A673 (cell line): ENCODE measurements at regions not wholly inside any gene's neighbourhood (a gene's known extent, or its start where the extent isn't known, plus 50 kb on each side); places are given as distances from the start of the nearest gene placed in this dataset.

Experiments
- BruUV-seq: library from RNA; stranded (reverse); fragments of 400-500 nt; replicated peaks from 2 replicates; lab custom pipeline; 2021; lab: Mats Ljungman, UMichigan
- CTCF ChIA-PET: fragments of 300-600 bp; sonication (Branson Sonifier 250); formaldehyde crosslinking; loops from one replicate; lab custom pipeline; 2022; ENCODE audit warnings: antibody characterized with exemption; lab: Charles Lee
- POLR2A ChIA-PET: fragments of 300-600 bp; sonication (Branson Sonifier 250); formaldehyde crosslinking; loops from one replicate; lab custom pipeline; 2022; ENCODE audit warnings: antibody characterized with exemption; ENCODE audit not compliant: low non-redundant PET; lab: Charles Lee
- DNase-seq: peaks from one replicate; pipeline ENCODE4 v3.0.0-alpha.2; 2015; ENCODE audit warnings: low spot score
- H3K27ac ChIP-seq: fragments of 200-600 bp; sonication (generic); 2 replicates; pipeline ENCODE4 v1.5.1; 2016; ENCODE audit warnings: mixed run types, low read depth, mild to moderate bottlenecking, mixed read lengths, antibody characterized with exemption, low read length; ENCODE audit not compliant: poor library complexity, severe bottlenecking
- H3K27me3 ChIP-seq: fragments of 200-600 bp; sonication (generic); replicated peaks from 2 replicates; pipeline ENCODE4 v1.6.1; 2017; ENCODE audit warnings: mixed run types, low read depth, mild to moderate bottlenecking, mixed read lengths, antibody characterized with exemption, low read length; ENCODE audit not compliant: insufficient read depth, poor library complexity
- H3K36me3 ChIP-seq: fragments of 200-600 bp; sonication (generic); 2 replicates; pipeline ENCODE4 v1.6.1; 2016; ENCODE audit warnings: mixed run types, mild to moderate bottlenecking, mixed read lengths, antibody characterized with exemption, low read length; ENCODE audit not compliant: insufficient read depth, poor library complexity, severe bottlenecking
- H3K4me1 ChIP-seq: fragments of 200-600 bp; sonication (generic); 2 replicates; pipeline ENCODE4 v1.6.1; 2017; ENCODE audit warnings: mixed run types, mild to moderate bottlenecking, mixed read lengths, antibody characterized with exemption, low read length; ENCODE audit not compliant: insufficient read depth, poor library complexity, severe bottlenecking
- H3K4me3 ChIP-seq: fragments of 200-600 bp; sonication (generic); 2 replicates; pipeline ENCODE4 v1.5.1; 2016; ENCODE audit warnings: low read depth, mixed run types, mild to moderate bottlenecking, mixed read lengths, low read length; ENCODE audit not compliant: poor library complexity, severe bottlenecking
- H3K9me3 ChIP-seq: fragments of 200-600 bp; sonication (generic); 2 replicates; pipeline ENCODE4 v1.6.1; 2016; ENCODE audit warnings: mixed run types, low read depth, mild to moderate bottlenecking, mixed read lengths, antibody characterized with exemption, low read length; ENCODE audit not compliant: poor library complexity, severe bottlenecking
- EZH2 ChIP-seq: fragments of 200-600 bp; sonication (generic); IDR thresholded peaks from 2 replicates; pipeline ENCODE4 v1.6.1; 2017; ENCODE audit warnings: borderline replicate concordance, low read depth, mild to moderate bottlenecking, mixed read lengths, antibody characterized with exemption, low read length; ENCODE audit not compliant: poor library complexity, severe bottlenecking
- intact Hi-C: fragments of 100-400 bp; cut with micrococcal nuclease; formaldehyde crosslinking; loops from one replicate; pipeline ENCODE4 v1.10.0; 2022; ENCODE audit not compliant: unreplicated experiment
- TF ChIP-seq, protein P1 (sequence below): fragments of 300-800, 200-600 bp; sonication (generic); conservative IDR thresholded peaks from 2 replicates; pipeline ENCODE4 v1.5.1; 2017; ENCODE audit warnings: low read depth, mild to moderate bottlenecking, antibody characterized with exemption, low read length, moderate library complexity, mixed read lengths

DNA sequence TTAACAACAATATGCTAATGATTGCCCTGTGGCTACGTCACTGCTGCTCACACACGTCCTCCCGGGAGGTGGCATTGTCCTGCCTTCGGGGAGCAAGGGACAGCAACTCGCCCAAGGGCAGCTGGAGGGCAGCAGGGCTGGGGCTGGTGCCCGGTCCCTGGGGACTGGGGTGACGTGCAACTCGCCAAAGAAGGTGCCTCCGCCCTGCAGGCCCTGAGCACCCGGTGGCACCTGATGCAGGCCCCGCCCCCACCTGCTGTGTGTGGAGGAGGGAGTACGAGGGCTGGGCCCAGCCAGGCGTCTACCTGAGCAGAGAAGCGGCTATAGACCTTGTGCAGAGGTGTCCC lies 64.8 kb upstream of the SLCO4A1 start:
- POLR2A ChIA-PET, result no interaction called here
- CTCF ChIA-PET, result interaction anchor here (0.6 kb wide), 1 partner anchor 187 kb away, joined by 3 read pairs; no protein-coding TSS in a partner anchor
- Histone ChIP-seq H3K36me3 (no peaks in the 10 kb centered on the region), H3K27me3 (peaks cover 97% of the 10 kb centered on the region), H3K27ac (no peak overlapping the region), H3K4me3 (no peak overlapping the region), H3K4me1 (peaks cover 3% of the 10 kb centered on the region), H3K9me3 (no peaks in the 10 kb centered on the region)
- no TSS peak for BruUV-seq
- intact Hi-C loops, result no loop called here
- DNase-seq, result no peak
- TF ChIP-seq, protein P1, sequence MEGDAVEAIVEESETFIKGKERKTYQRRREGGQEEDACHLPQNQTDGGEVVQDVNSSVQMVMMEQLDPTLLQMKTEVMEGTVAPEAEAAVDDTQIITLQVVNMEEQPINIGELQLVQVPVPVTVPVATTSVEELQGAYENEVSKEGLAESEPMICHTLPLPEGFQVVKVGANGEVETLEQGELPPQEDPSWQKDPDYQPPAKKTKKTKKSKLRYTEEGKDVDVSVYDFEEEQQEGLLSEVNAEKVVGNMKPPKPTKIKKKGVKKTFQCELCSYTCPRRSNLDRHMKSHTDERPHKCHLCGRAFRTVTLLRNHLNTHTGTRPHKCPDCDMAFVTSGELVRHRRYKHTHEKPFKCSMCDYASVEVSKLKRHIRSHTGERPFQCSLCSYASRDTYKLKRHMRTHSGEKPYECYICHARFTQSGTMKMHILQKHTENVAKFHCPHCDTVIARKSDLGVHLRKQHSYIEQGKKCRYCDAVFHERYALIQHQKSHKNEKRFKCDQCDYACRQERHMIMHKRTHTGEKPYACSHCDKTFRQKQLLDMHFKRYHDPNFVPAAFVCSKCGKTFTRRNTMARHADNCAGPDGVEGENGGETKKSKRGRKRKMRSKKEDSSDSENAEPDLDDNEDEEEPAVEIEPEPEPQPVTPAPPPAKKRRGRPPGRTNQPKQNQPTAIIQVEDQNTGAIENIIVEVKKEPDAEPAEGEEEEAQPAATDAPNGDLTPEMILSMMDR, result no peak
- no peak for TF ChIP-seq EZH2

DNA sequence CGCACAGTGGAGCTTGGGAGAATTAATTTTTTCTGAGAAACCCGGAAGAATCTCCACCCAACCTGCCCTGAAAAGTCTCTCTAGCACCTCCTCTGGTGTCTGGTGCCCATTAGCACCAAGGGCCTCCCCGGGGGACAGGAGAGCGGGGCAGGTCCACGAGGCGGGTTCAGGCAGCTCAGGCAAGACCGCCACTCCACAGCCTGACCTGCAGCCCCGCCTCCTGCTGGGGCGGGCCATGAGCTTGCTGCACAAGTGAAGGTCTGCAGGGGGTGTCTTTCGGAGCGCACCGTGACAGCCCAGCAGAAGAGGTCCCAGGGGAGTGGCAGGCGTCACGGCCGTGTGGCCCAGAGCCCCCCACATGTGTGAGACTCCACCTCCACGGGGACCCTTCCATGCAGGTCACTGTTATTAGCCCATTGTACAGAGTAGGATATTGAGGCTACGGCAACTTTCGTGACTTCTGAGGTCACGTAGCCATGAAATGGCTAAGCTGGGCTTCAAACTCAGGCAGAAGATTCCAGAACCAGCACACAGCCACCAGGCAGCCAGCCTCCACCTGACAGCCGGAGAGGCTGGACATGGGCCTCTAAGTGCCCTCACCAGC lies 63.9 kb upstream of the SLCO4A1 start:
- no peaks in the 10 kb centered on the region for H3K9me3 ChIP-seq
- intact Hi-C loops, result no loop called here
- peak; percentile 45 for DNase-seq
- POLR2A ChIA-PET, result no interaction called here
- no peak overlapping the region for H3K4me3 ChIP-seq
- H3K36me3 ChIP-seq, result no peaks in the 10 kb centered on the region
- CTCF ChIA-PET, result no interaction called here
- TF ChIP-seq, protein P1, result 0 out of 2 replicates have a peak, but pooled peaks have one; percentile 36
- no peak for TF ChIP-seq EZH2
- no TSS peak for BruUV-seq
- H3K4me1 ChIP-seq, result peaks cover 3% of the 10 kb centered on the region
- peaks cover 98% of the 10 kb centered on the region for H3K27me3 ChIP-seq
- no peak overlapping the region for H3K27ac ChIP-seq

DNA sequence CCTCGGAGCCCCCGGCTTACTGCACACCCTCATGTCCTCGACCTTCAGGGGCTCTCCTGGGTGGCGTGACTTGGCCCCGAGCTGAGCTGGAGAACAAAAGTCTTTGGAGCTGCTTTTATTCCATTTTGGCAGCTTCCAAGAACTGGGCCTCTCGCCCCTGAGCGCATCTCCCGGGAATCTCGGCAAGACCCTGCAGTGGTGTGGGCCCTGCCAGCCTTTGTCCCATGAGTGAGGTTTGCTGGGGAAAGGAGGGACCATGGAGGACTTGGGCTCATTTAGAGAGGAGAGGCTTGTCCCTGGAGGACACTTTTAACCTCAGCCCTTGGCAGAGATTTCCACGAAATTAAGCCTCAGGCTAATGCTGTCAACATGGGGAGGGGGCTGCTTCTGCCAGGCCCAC lies 62.3 kb upstream of the SLCO4A1 start:
- H3K27me3 ChIP-seq, result peaks cover 94% of the 10 kb centered on the region
- H3K27ac ChIP-seq, result no peak overlapping the region
- no peak overlapping the region for H3K4me3 ChIP-seq
- no peaks in the 10 kb centered on the region for H3K36me3 ChIP-seq
- H3K9me3 ChIP-seq, result no peaks in the 10 kb centered on the region
- intact Hi-C loops, result no loop called here
- TF ChIP-seq, protein P1, result no peak
- no peak for TF ChIP-seq EZH2
- ChIA-PET CTCF (no interaction called here), POLR2A (no interaction called here)
- H3K4me1 ChIP-seq, result peaks cover 3% of the 10 kb centered on the region
- no TSS peak for BruUV-seq
- DNase-seq, result peak; percentile 33
